ENCODE measurements at regions not wholly inside any gene's neighbourhood (a gene's known extent, or its start where the extent isn't known, plus 50 kb on each side); places are given as distances from the start of the nearest gene placed in this dataset.

DNA sequence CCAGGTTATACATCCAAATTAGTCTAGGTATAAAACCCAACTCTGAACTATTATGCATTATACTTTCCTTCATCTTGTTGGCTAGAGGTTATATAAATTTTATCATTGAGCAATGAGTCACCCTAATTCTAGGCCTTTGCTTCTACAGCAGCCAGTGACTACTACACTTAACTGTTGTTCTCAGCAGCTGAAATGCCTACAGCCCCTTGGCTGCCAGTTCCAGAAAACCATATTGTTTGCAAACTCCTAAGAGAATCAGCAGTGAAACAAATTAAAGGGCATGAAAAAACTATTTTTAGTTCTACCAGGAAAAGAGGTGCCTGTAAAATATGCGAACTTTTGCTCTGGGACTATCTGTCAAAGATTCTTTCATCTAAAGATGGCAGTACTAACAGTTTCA is 292.8 kb downstream of the FRK start:
- ATAC-seq, result no peak
- no peaks in the 10 kb centered on the region for H3K36me3 Mint-ChIP-seq (ENCODE audit: low read depth)
- no peaks in the 10 kb centered on the region for H3F3A ChIP-seq (replicated peaks; ENCODE audit: low read depth)
- no peak overlapping the region for H3K4me3 Mint-ChIP-seq
- H2AFZ ChIP-seq, result no peak overlapping the region
- H3K27ac Mint-ChIP-seq, result no peak overlapping the region
- no peaks in the 10 kb centered on the region for H3K27me3 ChIP-seq (ENCODE audit: insufficient read depth)
- H3K4me2 ChIP-seq, result no peak overlapping the region
- H3K36me3 ChIP-seq (ENCODE audit: insufficient read depth), result no peaks in the 10 kb centered on the region
- TF ChIP-seq ETS1 (IDR thresholded peaks at IDR 0.05), result no peak
- TF ChIP-seq ZNF331 (CRISPR knock-in tag; IDR thresholded peaks at IDR 0.05; ENCODE audit: low read depth), result no peak
- no peak for TF ChIP-seq EZH2 (IDR thresholded peaks at IDR 0.05; ENCODE audit: low read depth, unreplicated experiment)
- H3K27ac ChIP-seq (ENCODE audit: low read depth), result no peak overlapping the region
- H3K27me3 Mint-ChIP-seq (ENCODE audit: insufficient read depth, low read depth, poor library complexity), result peaks cover 3% of the 10 kb centered on the region
- no peaks in the 10 kb centered on the region for H3K9me2 ChIP-seq (ENCODE audit: insufficient read depth)
- no peaks in the 10 kb centered on the region for H4K20me1 ChIP-seq (replicated peaks; ENCODE audit: insufficient read depth)
- H3K4me1 ChIP-seq (ENCODE audit: insufficient read depth), result no peaks in the 10 kb centered on the region
- H3K4me1 Mint-ChIP-seq, result no peaks in the 10 kb centered on the region
- no peak overlapping the region for H3K4me3 ChIP-seq
- no peaks in the 10 kb centered on the region; the same call in 2 of the 3 replicates for H3K9me3 Mint-ChIP-seq
- no peak for DNase-seq (ENCODE audit: low spot score)
- H3K79me2 ChIP-seq (replicated peaks; ENCODE audit: insufficient read depth), result no peaks in the 10 kb centered on the region

DNA sequence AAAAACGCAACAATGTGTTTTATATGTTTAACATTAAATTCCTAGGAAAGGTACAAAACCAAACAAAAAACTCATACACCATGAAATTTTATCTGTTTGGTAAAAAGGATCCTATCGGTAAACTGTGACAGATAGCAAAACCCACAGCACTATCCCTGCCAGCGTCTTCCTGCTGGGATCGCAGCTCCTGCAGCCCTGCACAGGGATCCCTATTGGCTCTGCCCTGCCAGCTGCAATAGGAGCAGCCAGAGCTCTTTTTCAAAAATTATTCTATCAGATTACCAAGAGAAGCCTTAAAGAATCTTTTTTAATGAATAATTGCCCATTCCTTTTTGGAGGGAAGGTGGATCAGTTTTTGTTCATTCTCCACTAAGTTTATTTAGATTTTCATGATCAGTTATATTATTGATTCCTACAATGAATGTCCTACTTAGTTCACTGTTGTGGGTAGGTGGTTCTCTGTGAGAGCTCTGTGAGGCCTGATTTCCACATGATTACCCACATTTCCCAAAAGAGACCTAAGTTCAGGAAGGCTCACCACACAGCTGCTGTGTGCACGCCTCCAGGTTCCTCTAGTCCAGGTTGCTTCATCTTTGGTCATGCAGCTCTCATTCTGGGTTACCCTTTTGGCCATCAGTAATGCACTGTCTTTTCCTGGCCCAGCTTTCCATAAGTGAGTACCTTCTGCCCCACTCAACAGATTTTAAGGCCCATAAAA is 293.8 kb downstream of the FRK start:
- Mint-ChIP-seq H3K27me3 (ENCODE audit: insufficient read depth, low read depth, poor library complexity) (peaks cover 3% of the 10 kb centered on the region), H3K36me3 (ENCODE audit: low read depth) (no peaks in the 10 kb centered on the region), H3K27ac (no peak overlapping the region), H3K9me3 (no peaks in the 10 kb centered on the region; the same call in 2 of the 3 replicates), H3K4me3 (no peak overlapping the region), H3K4me1 (no peaks in the 10 kb centered on the region)
- Histone ChIP-seq H4K20me1 (replicated peaks; ENCODE audit: insufficient read depth) (no peaks in the 10 kb centered on the region), H3K36me3 (ENCODE audit: insufficient read depth) (no peaks in the 10 kb centered on the region), H3K27ac (ENCODE audit: low read depth) (no peak overlapping the region), H2AFZ (no peak overlapping the region), H3K79me2 (replicated peaks; ENCODE audit: insufficient read depth) (no peaks in the 10 kb centered on the region), H3K27me3 (ENCODE audit: insufficient read depth) (no peaks in the 10 kb centered on the region), H3K4me1 (ENCODE audit: insufficient read depth) (no peaks in the 10 kb centered on the region), H3F3A (replicated peaks; ENCODE audit: low read depth) (no peaks in the 10 kb centered on the region), H3K4me3 (no peak overlapping the region), H3K4me2 (no peak overlapping the region), H3K9me2 (ENCODE audit: insufficient read depth) (no peaks in the 10 kb centered on the region)
- DNase-seq (ENCODE audit: low spot score) (no peak), ATAC-seq (peak; percentile 53)
- no peak for TF ChIP-seq EZH2phosphoT487 (IDR thresholded peaks at IDR 0.05; ENCODE audit: unreplicated experiment)
- TF ChIP-seq CREB1 (CRISPR knock-in tag; IDR thresholded peaks at IDR 0.05; ENCODE audit: low read depth), result no peak
- TF ChIP-seq, protein P1, sequence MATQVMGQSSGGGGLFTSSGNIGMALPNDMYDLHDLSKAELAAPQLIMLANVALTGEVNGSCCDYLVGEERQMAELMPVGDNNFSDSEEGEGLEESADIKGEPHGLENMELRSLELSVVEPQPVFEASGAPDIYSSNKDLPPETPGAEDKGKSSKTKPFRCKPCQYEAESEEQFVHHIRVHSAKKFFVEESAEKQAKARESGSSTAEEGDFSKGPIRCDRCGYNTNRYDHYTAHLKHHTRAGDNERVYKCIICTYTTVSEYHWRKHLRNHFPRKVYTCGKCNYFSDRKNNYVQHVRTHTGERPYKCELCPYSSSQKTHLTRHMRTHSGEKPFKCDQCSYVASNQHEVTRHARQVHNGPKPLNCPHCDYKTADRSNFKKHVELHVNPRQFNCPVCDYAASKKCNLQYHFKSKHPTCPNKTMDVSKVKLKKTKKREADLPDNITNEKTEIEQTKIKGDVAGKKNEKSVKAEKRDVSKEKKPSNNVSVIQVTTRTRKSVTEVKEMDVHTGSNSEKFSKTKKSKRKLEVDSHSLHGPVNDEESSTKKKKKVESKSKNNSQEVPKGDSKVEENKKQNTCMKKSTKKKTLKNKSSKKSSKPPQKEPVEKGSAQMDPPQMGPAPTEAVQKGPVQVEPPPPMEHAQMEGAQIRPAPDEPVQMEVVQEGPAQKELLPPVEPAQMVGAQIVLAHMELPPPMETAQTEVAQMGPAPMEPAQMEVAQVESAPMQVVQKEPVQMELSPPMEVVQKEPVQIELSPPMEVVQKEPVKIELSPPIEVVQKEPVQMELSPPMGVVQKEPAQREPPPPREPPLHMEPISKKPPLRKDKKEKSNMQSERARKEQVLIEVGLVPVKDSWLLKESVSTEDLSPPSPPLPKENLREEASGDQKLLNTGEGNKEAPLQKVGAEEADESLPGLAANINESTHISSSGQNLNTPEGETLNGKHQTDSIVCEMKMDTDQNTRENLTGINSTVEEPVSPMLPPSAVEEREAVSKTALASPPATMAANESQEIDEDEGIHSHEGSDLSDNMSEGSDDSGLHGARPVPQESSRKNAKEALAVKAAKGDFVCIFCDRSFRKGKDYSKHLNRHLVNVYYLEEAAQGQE (IDR thresholded peaks at IDR 0.05; ENCODE audit: unreplicated experiment), result no peak
- no peak for TF ChIP-seq ZNF114 (CRISPR knock-in tag; IDR thresholded peaks at IDR 0.05)
- TF ChIP-seq ETS1 (IDR thresholded peaks at IDR 0.05), result no peak
- TF ChIP-seq EZH2 (IDR thresholded peaks at IDR 0.05; ENCODE audit: low read depth, unreplicated experiment), result no peak

Measured in GM23338 (cell line).